ENCODE measurements at regions not wholly inside any gene's neighbourhood (a gene's known extent, or its start where the extent isn't known, plus 50 kb on each side); places are given as distances from the start of the nearest gene placed in this dataset.

- H3K36me3 ChIP-seq (ENCODE audit: insufficient read depth, low read length), result no peaks in the 10 kb centered on the region
- no peaks in the 10 kb centered on the region for H3K79me2 ChIP-seq (ENCODE audit: insufficient read depth, low read length)
- TF ChIP-seq EZH2 (IDR thresholded peaks at IDR 0.05; ENCODE audit: borderline replicate concordance, low read depth, low read length, severe bottlenecking), result no peak
- TF ChIP-seq CTCF (IDR thresholded peaks at IDR 0.05; ENCODE audit: borderline replicate concordance, extremely low read depth, low read length, poor library complexity, severe bottlenecking), result no peak
- H3K4me1 ChIP-seq (ENCODE audit: insufficient read depth, low read length), result peaks cover under 1% of the 10 kb centered on the region
- H3K9ac ChIP-seq (ENCODE audit: low read depth, low read length), result no peak overlapping the region
- H3K4me2 ChIP-seq (ENCODE audit: insufficient read depth, low read length), result no peak overlapping the region
- no peaks in the 10 kb centered on the region for H4K20me1 ChIP-seq (ENCODE audit: insufficient read depth, low read length)
- no peak overlapping the region for H3K4me3 ChIP-seq (ENCODE audit: low read depth in 1 of 2, low read length in 2 of 2)
- no peak for DNase-seq
- H3K27ac ChIP-seq (ENCODE audit: low read length), result no peak overlapping the region
- H3K9me3 ChIP-seq (ENCODE audit: insufficient read depth, low read length, severe bottlenecking), result peaks cover 7% of the 10 kb centered on the region
- H2AFZ ChIP-seq (ENCODE audit: low read depth, low read length), result no peak overlapping the region
- no peaks in the 10 kb centered on the region for H3K27me3 ChIP-seq (ENCODE audit: insufficient read depth, low read length, poor library complexity)
- ATAC-seq (ENCODE audit: insufficient read depth, low read depth), result no peak
Measured at GRCh38 chr1:4273243-4273642, 373.2 kb upstream of the C1orf174 start.

- no peaks in the 10 kb centered on the region for H3K79me2 ChIP-seq (ENCODE audit: insufficient read depth, low read length)
- no peaks in the 10 kb centered on the region for H4K20me1 ChIP-seq (ENCODE audit: insufficient read depth, low read length)
- H3K4me2 ChIP-seq (ENCODE audit: insufficient read depth, low read length), result no peak overlapping the region
- H3K27me3 ChIP-seq (ENCODE audit: insufficient read depth, low read length, poor library complexity), result no peaks in the 10 kb centered on the region
- H3K36me3 ChIP-seq (ENCODE audit: insufficient read depth, low read length), result no peaks in the 10 kb centered on the region
- TF ChIP-seq EZH2 (IDR thresholded peaks at IDR 0.05; ENCODE audit: borderline replicate concordance, low read depth, low read length, severe bottlenecking) (no peak), CTCF (IDR thresholded peaks at IDR 0.05; ENCODE audit: borderline replicate concordance, extremely low read depth, low read length, poor library complexity, severe bottlenecking) (no peak)
- no peak overlapping the region for H3K9ac ChIP-seq (ENCODE audit: low read depth, low read length)
- H3K4me3 ChIP-seq (ENCODE audit: low read depth in 1 of 2, low read length in 2 of 2), result no peak overlapping the region
- H3K27ac ChIP-seq (ENCODE audit: low read length), result no peak overlapping the region
- ATAC-seq (ENCODE audit: insufficient read depth, low read depth), result no peak
- H3K9me3 ChIP-seq (ENCODE audit: insufficient read depth, low read length, severe bottlenecking), result peaks cover 7% of the 10 kb centered on the region
- DNase-seq, result no peak
- H3K4me1 ChIP-seq (ENCODE audit: insufficient read depth, low read length), result no peaks in the 10 kb centered on the region
- H2AFZ ChIP-seq (ENCODE audit: low read depth, low read length), result no peak overlapping the region
Measured at GRCh38 chr1:4273747-4274146, 373.7 kb upstream of the C1orf174 start.

GRCh38 chr1:4275083-4275482 is 375.0 kb upstream of the C1orf174 start:
- DNase-seq, result no peak
- no peak overlapping the region for H2AFZ ChIP-seq (ENCODE audit: low read depth, low read length)
- no peaks in the 10 kb centered on the region for H3K27me3 ChIP-seq (ENCODE audit: insufficient read depth, low read length, poor library complexity)
- no peaks in the 10 kb centered on the region for H3K36me3 ChIP-seq (ENCODE audit: insufficient read depth, low read length)
- no peak overlapping the region for H3K4me2 ChIP-seq (ENCODE audit: insufficient read depth, low read length)
- no peak overlapping the region for H3K27ac ChIP-seq (ENCODE audit: low read length)
- no peak overlapping the region for H3K4me3 ChIP-seq (ENCODE audit: low read depth in 1 of 2, low read length in 2 of 2)
- H3K4me1 ChIP-seq (ENCODE audit: insufficient read depth, low read length), result no peaks in the 10 kb centered on the region
- H4K20me1 ChIP-seq (ENCODE audit: insufficient read depth, low read length), result no peaks in the 10 kb centered on the region
- H3K9ac ChIP-seq (ENCODE audit: low read depth, low read length), result no peak overlapping the region
- TF ChIP-seq EZH2 (IDR thresholded peaks at IDR 0.05; ENCODE audit: borderline replicate concordance, low read depth, low read length, severe bottlenecking) (no peak), CTCF (IDR thresholded peaks at IDR 0.05; ENCODE audit: borderline replicate concordance, extremely low read depth, low read length, poor library complexity, severe bottlenecking) (no peak)
- no peak for ATAC-seq (ENCODE audit: insufficient read depth, low read depth)
- no peaks in the 10 kb centered on the region for H3K79me2 ChIP-seq (ENCODE audit: insufficient read depth, low read length)
- H3K9me3 ChIP-seq (ENCODE audit: insufficient read depth, low read length, severe bottlenecking), result peaks cover 7% of the 10 kb centered on the region

- DNase-seq (no peak), ATAC-seq (ENCODE audit: insufficient read depth, low read depth) (no peak)
- H3K9me3 ChIP-seq (ENCODE audit: insufficient read depth, low read length, severe bottlenecking), result peaks cover 7% of the 10 kb centered on the region
Measured at GRCh38 chr1:4276238-4276637, 376.2 kb upstream of the C1orf174 start.

More at GRCh38 chr1:4276238-4276637, 376.2 kb upstream of the C1orf174 start:
- Histone ChIP-seq H3K4me3 (ENCODE audit: low read depth in 1 of 2, low read length in 2 of 2) (no peak overlapping the region), H2AFZ (ENCODE audit: low read depth, low read length) (no peak overlapping the region), H3K27me3 (ENCODE audit: insufficient read depth, low read length, poor library complexity) (no peaks in the 10 kb centered on the region), H3K4me1 (ENCODE audit: insufficient read depth, low read length) (no peaks in the 10 kb centered on the region), H3K79me2 (ENCODE audit: insufficient read depth, low read length) (no peaks in the 10 kb centered on the region), H3K9ac (ENCODE audit: low read depth, low read length) (no peak overlapping the region), H3K4me2 (ENCODE audit: insufficient read depth, low read length) (no peak overlapping the region), H3K27ac (ENCODE audit: low read length) (no peak overlapping the region), H4K20me1 (ENCODE audit: insufficient read depth, low read length) (no peaks in the 10 kb centered on the region), H3K36me3 (ENCODE audit: insufficient read depth, low read length) (no peaks in the 10 kb centered on the region)
- TF ChIP-seq CTCF (IDR thresholded peaks at IDR 0.05; ENCODE audit: borderline replicate concordance, extremely low read depth, low read length, poor library complexity, severe bottlenecking) (no peak), EZH2 (IDR thresholded peaks at IDR 0.05; ENCODE audit: borderline replicate concordance, low read depth, low read length, severe bottlenecking) (no peak)

All from DND-41 (cell line).